Astrocyte (in vitro differentiated cells and primary cell): ENCODE measurements at regions not wholly inside any gene's neighbourhood (a gene's known extent, or its start where the extent isn't known, plus 50 kb on each side); places are given as distances from the start of the nearest gene placed in this dataset.

Experiments used
- DNase-seq: peaks from one replicate; pipeline ENCODE4 v3.0.0-alpha.2; 2010; ENCODE audit warnings: low read depth
- FAIRE-seq: peaks from 2 replicates; lab custom pipeline; 2011; peaks lifted over from hg19 to GRCh38; lab: Jason Lieb, UNC
- H2AFZ ChIP-seq: 2 replicates; pipeline ENCODE4 v1.6.0; 2012; ENCODE audit warnings: low read depth, low read length, inconsistent platforms
- H3K27ac ChIP-seq: 2 replicates; pipeline ENCODE4 v1.5.1; 2011; ENCODE audit warnings: low read depth, low read length, inconsistent platforms
- H3K27me3 ChIP-seq: 2 replicates; pipeline ENCODE4 v1.6.0; 2011; ENCODE audit warnings: low read length, inconsistent platforms; ENCODE audit not compliant: insufficient read depth
- H3K36me3 ChIP-seq: 2 replicates; pipeline ENCODE4 v1.5.1; 2011; ENCODE audit warnings: low read length, inconsistent platforms; ENCODE audit not compliant: insufficient read depth
- H3K4me1 ChIP-seq: 2 replicates; pipeline ENCODE4 v1.5.1; 2011; ENCODE audit warnings: low read length, inconsistent platforms; ENCODE audit not compliant: insufficient read depth
- H3K4me2 ChIP-seq: 2 replicates; pipeline ENCODE4 v1.6.0; 2012; ENCODE audit warnings: low read length, inconsistent platforms
- H3K4me3 ChIP-seq: 2 replicates; pipeline ENCODE4 v1.5.1; 2011; ENCODE audit warnings: low read depth, mild to moderate bottlenecking, low read length, inconsistent platforms; ENCODE audit not compliant: insufficient read depth
- H3K79me2 ChIP-seq: 2 replicates; pipeline ENCODE4 v1.6.0; 2012; ENCODE audit warnings: mild to moderate bottlenecking, low read length, inconsistent platforms; ENCODE audit not compliant: insufficient read depth
- H3K9ac ChIP-seq: 2 replicates; pipeline ENCODE4 v1.6.0; 2012; ENCODE audit warnings: mild to moderate bottlenecking, low read length, inconsistent platforms
- H3K9me3 ChIP-seq: 2 replicates; pipeline ENCODE4 v1.5.1; 2012; ENCODE audit warnings: low read depth, mild to moderate bottlenecking, low read length, inconsistent platforms; ENCODE audit not compliant: insufficient read depth
- H4K20me1 ChIP-seq: 2 replicates; pipeline ENCODE4 v1.6.0; 2012; ENCODE audit warnings: low read length, inconsistent platforms; ENCODE audit not compliant: insufficient read depth
- H3K27ac Mint-ChIP-seq: one replicate; pipeline ENCODE4 v1.8.0; 2021; ENCODE audit warnings: mild to moderate bottlenecking, mixed read lengths; ENCODE audit not compliant: unreplicated experiment
- H3K27me3 Mint-ChIP-seq: one replicate; pipeline ENCODE4 v1.8.0; 2021; ENCODE audit warnings: low read depth, mixed read lengths; ENCODE audit not compliant: unreplicated experiment
- H3K36me3 Mint-ChIP-seq: one replicate; pipeline ENCODE4 v1.8.0; 2021; ENCODE audit warnings: low read depth, mixed read lengths; ENCODE audit not compliant: unreplicated experiment
- H3K4me1 Mint-ChIP-seq: one replicate; pipeline ENCODE4 v1.8.0; 2021; ENCODE audit warnings: low read depth, mixed read lengths; ENCODE audit not compliant: unreplicated experiment
- H3K4me3 Mint-ChIP-seq: one replicate; pipeline ENCODE4 v1.8.0; 2021; ENCODE audit warnings: mild to moderate bottlenecking, moderate library complexity, mixed read lengths; ENCODE audit not compliant: unreplicated experiment
- H3K9me3 Mint-ChIP-seq: one replicate; pipeline ENCODE4 v1.8.0; 2021; ENCODE audit warnings: mild to moderate bottlenecking, mixed read lengths; ENCODE audit not compliant: unreplicated experiment
- EZH2 ChIP-seq: IDR thresholded peaks from 2 replicates; pipeline ENCODE4 v1.6.1; 2012; ENCODE audit warnings: mild to moderate bottlenecking, low read length, inconsistent platforms; ENCODE audit not compliant: insufficient read depth
- TF ChIP-seq, protein P1 (sequence below): IDR thresholded peaks from 2 replicates; pipeline ENCODE4 v1.5.1; 2011; ENCODE audit warnings: low read depth, mild to moderate bottlenecking, inconsistent platforms, low read length, moderate library complexity; ENCODE audit not compliant: insufficient read depth

DNA sequence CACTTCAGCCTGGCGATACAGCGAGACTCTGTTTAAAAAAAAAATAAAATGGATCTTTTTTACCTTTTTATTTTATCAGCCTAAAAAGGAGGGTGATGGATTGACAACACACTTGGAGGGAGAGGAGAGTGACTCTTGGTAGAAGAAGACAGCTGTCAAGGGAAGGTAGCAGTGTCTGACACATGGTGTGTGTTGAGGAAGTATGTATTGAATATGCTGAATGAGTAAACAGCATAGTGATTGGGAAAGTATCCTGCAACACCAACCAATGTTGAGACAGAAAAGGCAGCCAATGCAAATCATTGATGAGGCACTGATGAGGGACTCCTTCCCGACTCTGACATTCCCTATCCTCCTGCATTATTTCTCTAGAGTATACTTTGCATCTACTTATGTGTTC lies 306.4 kb downstream of the LPIN1 start:
- H3K9me3 ChIP-seq, result no peaks in the 10 kb centered on the region
- Mint-ChIP-seq H3K9me3 (peaks cover 5% of the 10 kb centered on the region), H3K27me3 (peaks cover 4% of the 10 kb centered on the region), H3K36me3 (no peaks in the 10 kb centered on the region), H3K27ac (no peak overlapping the region), H3K4me3 (no peak overlapping the region), H3K4me1 (peaks cover 10% of the 10 kb centered on the region)
- no peak overlapping the region for H2AFZ ChIP-seq
- no peak overlapping the region for H3K4me2 ChIP-seq
- FAIRE-seq (no peak), DNase-seq (no peak)
- no peak overlapping the region for H3K4me3 ChIP-seq
- H3K4me1 ChIP-seq, result peaks cover 10% of the 10 kb centered on the region
- no peak overlapping the region for H3K9ac ChIP-seq
- H3K36me3 ChIP-seq, result no peaks in the 10 kb centered on the region
- TF ChIP-seq, protein P1, sequence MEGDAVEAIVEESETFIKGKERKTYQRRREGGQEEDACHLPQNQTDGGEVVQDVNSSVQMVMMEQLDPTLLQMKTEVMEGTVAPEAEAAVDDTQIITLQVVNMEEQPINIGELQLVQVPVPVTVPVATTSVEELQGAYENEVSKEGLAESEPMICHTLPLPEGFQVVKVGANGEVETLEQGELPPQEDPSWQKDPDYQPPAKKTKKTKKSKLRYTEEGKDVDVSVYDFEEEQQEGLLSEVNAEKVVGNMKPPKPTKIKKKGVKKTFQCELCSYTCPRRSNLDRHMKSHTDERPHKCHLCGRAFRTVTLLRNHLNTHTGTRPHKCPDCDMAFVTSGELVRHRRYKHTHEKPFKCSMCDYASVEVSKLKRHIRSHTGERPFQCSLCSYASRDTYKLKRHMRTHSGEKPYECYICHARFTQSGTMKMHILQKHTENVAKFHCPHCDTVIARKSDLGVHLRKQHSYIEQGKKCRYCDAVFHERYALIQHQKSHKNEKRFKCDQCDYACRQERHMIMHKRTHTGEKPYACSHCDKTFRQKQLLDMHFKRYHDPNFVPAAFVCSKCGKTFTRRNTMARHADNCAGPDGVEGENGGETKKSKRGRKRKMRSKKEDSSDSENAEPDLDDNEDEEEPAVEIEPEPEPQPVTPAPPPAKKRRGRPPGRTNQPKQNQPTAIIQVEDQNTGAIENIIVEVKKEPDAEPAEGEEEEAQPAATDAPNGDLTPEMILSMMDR, result no peak
- TF ChIP-seq EZH2, result no peak
- no peaks in the 10 kb centered on the region for H3K79me2 ChIP-seq
- H3K27me3 ChIP-seq, result no peaks in the 10 kb centered on the region
- no peak overlapping the region for H3K27ac ChIP-seq
- no peaks in the 10 kb centered on the region for H4K20me1 ChIP-seq

DNA sequence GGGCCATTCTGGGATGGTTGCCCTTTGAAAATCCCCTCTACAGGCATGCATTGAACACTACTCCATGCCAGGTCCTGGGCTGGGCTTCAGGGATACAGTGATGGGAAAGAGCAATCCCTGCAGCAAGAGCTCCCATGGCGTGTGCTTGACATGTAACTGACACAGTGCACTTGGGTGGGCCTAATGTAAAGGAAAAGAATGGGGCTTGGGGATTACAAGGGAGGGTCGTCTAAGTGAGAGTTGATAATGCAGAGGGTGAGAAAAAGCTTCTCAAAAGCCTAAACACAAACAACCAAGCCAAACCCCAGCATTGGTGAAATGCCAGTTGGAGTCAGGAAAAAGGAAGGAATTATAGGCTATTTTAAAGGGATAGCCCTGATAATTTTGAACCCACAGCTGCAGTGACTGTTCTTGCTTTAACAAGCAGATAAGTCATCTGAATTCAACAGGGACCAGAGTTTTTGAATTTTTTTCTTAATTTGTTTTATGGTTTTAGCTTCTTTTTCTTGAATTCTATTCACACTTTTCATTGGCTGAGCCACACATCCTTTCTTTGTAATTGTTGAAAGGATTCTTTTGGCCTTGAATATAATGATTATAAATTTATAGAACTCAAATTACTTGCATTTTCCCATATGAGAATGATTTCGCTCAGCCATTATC lies 308.7 kb downstream of the LPIN1 start:
- H3K36me3 Mint-ChIP-seq, result no peaks in the 10 kb centered on the region
- H3K4me3 ChIP-seq, result no peak overlapping the region
- no peak overlapping the region for H3K4me3 Mint-ChIP-seq
- DNase-seq, result no peak
- H3K27me3 Mint-ChIP-seq, result peaks cover 2% of the 10 kb centered on the region
- H3K79me2 ChIP-seq, result no peaks in the 10 kb centered on the region
- H3K4me2 ChIP-seq, result no peak overlapping the region
- H3K4me1 ChIP-seq, result peaks cover 22% of the 10 kb centered on the region
- H3K36me3 ChIP-seq, result no peaks in the 10 kb centered on the region
- no peaks in the 10 kb centered on the region for H3K9me3 ChIP-seq
- no peak overlapping the region for H2AFZ ChIP-seq
- no peak overlapping the region for H3K27ac Mint-ChIP-seq
- H3K9me3 Mint-ChIP-seq, result peaks cover 3% of the 10 kb centered on the region
- no peak for FAIRE-seq
- no peaks in the 10 kb centered on the region for H3K27me3 ChIP-seq
- no peaks in the 10 kb centered on the region for H4K20me1 ChIP-seq
- peaks cover 20% of the 10 kb centered on the region for H3K4me1 Mint-ChIP-seq
- TF ChIP-seq, protein P1, result no peak
- TF ChIP-seq EZH2, result no peak
- H3K27ac ChIP-seq, result no peak overlapping the region
- H3K9ac ChIP-seq, result no peak overlapping the region

DNA sequence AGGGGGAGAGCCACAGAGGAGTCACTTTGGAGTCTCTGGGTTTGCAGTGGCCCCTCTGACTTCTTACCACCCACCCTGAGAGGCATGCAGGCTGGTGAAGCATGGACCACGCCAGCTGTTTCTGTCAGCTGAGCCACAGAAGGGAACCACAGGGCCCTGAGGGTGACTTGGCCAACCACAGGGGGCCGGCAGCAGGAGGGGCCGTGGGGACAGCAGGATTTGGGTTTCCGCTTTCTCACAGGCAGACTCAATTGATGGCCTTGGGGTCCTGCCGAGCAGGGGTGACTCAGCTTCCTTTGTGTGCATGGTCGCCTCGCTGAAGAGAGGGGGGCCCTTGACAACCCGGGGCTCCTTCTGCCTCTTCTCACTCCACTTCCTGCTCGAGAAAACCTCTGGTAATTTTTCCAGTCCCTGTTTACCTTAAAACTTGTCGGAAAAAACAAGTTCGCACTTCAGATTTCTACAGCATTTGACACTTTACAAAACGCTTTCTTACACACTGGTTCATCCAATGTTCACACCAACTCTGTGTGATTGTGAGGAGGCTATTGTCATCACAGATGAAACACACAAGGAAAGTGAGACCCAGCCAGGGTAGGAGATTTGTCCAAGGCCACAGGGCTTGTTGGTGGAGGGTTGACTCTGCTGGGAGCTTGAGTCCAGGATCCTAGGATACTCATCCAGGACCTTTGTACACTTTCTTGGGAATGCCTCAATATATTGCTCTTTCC lies 311.2 kb downstream of the LPIN1 start:
- Histone ChIP-seq H3K27me3 (no peaks in the 10 kb centered on the region), H3K9me3 (no peaks in the 10 kb centered on the region), H3K9ac (no peak overlapping the region), H3K79me2 (no peaks in the 10 kb centered on the region), H3K27ac (no peak overlapping the region), H3K4me2 (peak overlapping the region; percentile 63), H4K20me1 (no peaks in the 10 kb centered on the region), H3K4me3 (no peak overlapping the region), H2AFZ (peak overlapping the region; percentile 11), H3K36me3 (no peaks in the 10 kb centered on the region), H3K4me1 (peaks cover 25% of the 10 kb centered on the region)
- Mint-ChIP-seq H3K9me3 (peaks cover 3% of the 10 kb centered on the region), H3K36me3 (no peaks in the 10 kb centered on the region), H3K4me3 (no peak overlapping the region), H3K27ac (no peak overlapping the region), H3K4me1 (peaks cover 14% of the 10 kb centered on the region), H3K27me3 (peaks cover 2% of the 10 kb centered on the region)
- FAIRE-seq (no peak), DNase-seq (peak; percentile 45)
- TF ChIP-seq EZH2, result no peak
